Fibroblast of mammary gland (primary cell): ENCODE measurements at regions not wholly inside any gene's neighbourhood (a gene's known extent, or its start where the extent isn't known, plus 50 kb on each side); places are given as distances from the start of the nearest gene placed in this dataset.

Source experiments
- DNase-seq: peaks from one replicate; pipeline ENCODE4 v3.0.0-alpha.2; 2010; ENCODE audit warnings: low read depth
- H3K4me3 ChIP-seq: 2 replicates; pipeline ENCODE4 v1.5.1; 2011; ENCODE audit warnings: low read depth, mild to moderate bottlenecking, low read length, moderate library complexity; ENCODE audit not compliant: control insufficient read depth
- CTCF ChIP-seq: conservative IDR thresholded peaks from 2 replicates; pipeline ENCODE4 v1.5.1; 2011; ENCODE audit warnings: low read depth, low read length, inconsistent platforms; ENCODE audit not compliant: control insufficient read depth, insufficient read depth

GRCh38 chr6:114514170-114514569 lies 171.3 kb upstream of the HS3ST5 start:
- no peak for TF ChIP-seq CTCF
- DNase-seq: no peak
- no peak overlapping the region for H3K4me3 ChIP-seq

- H3K4me3 ChIP-seq: no peak overlapping the region
- no peak for TF ChIP-seq CTCF
- DNase-seq: no peak
These were observed 128.6 kb upstream of the HS3ST5 start for GRCh38 chr6:114471450-114471849.

- DNase-seq: peak; percentile 6
These were observed 125.1 kb upstream of the HS3ST5 start for GRCh38 chr6:114467931-114468330.

GRCh38 chr6:114465511-114465910 lies 122.7 kb upstream of the HS3ST5 start:
- no peak for TF ChIP-seq CTCF
- no peak overlapping the region for H3K4me3 ChIP-seq
- no peak for DNase-seq

More at GRCh38 chr6:114467931-114468330, 125.1 kb upstream of the HS3ST5 start:
- no peak for TF ChIP-seq CTCF
- H3K4me3 ChIP-seq: no peak overlapping the region

GRCh38 chr6:114453737-114454276 lies 111.0 kb upstream of the HS3ST5 start:
- TF ChIP-seq CTCF: no peak
- no peak for DNase-seq
- H3K4me3 ChIP-seq: no peak overlapping the region

- TF ChIP-seq CTCF: no peak
- DNase-seq: no peak
- no peak overlapping the region for H3K4me3 ChIP-seq
These were observed 110.1 kb upstream of the HS3ST5 start for GRCh38 chr6:114452785-114453401.
